ENCODE measurements at regions not wholly inside any gene's neighbourhood (a gene's known extent, or its start where the extent isn't known, plus 50 kb on each side); places are given as distances from the start of the nearest gene placed in this dataset.

- DNase-seq: no peak
These were observed 314.5 kb upstream of the CCDC54 start for GRCh38 chr3:107062787-107063186.

GRCh38 chr3:107063351-107063750, 313.9 kb upstream of the CCDC54 start:
- DNase-seq: no peak

DNA sequence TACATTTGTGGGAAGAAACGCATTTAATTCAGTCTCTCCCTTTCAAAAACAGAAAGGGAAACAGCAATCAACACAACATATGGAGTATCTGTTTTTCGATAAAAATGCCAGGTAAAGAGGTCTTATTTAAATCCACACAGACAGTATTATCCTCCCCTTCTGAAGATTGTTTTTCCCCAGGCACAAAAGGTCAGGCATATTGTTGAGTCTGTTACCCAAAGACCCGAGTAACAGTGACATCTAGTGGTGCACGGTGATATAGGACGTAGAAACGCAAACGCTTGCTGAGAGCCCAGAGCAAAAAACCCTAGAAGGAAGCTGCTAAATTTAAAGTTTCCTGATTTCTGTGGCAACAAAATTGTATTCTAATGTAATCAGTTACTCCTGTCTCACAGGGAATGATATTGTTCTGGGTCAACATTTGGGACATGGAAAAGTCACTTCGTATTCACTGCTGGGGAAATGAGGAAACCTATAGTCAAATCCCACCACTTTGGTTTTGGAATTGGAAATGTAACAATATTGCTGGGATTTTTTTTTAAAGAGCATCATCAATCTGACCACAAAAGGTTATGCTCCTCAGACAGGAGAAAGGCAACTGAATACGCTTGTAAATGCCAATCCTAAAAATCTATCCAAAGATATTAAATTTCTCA, 312.7 kb upstream of the CCDC54 start:
- peak; percentile 59 for DNase-seq

DNA sequence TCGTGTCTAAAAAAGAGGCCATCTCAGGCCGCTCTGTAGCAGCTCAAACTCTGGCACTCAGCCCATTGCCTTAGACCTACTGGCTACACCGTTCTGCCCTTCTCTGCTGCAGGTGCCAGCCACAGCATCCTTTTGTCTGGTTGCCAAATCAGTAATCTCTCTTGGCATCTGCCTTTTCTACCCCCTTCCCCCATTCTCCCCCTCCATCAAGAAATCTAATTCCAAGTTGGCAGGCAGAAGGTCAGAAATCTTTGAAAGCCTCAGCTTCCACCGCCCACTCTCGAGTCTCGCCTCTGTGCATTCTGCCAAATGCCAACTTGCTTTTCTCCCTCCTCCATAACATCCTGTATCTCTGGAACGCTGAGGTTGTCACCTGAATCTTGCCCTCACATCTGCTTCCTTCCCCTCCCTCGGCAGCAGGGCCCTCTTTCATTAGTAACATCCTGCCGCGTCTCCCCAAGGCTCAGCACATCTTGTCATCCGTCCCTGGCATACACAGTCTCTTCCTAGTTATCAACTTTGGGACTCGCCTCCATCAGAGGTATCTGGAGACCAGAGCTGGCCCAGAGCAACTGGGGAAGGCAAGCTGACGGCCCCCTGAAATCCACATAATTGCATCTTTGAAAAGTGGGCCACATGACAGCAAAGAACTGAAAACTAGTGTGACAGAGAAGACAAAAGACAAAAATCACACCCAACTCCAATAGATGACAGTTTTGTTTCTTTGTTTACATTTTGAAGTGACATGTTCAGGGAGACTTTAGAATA, 312.0 kb upstream of the CCDC54 start:
- DNase-seq: no peak

DNA sequence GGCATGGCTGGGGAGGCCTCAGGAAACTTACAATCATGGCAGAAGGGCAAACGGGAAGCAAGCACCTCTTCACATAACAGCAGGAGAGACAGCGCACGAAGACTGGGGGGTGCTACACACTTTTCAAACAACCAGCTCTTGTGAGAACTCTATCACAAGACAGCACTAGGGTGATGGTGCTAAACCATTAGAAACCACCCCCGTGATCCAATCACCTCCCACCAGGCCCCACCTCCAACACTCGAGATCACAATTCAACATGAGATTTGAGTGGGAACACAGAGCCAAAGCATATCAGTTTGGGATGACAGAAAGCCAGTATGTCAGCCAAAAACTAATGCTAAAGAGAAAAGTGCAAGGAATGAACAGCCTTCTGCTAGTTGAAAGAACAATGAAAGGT, 309.8 kb upstream of the CCDC54 start:
- DNase-seq: no peak

DNA sequence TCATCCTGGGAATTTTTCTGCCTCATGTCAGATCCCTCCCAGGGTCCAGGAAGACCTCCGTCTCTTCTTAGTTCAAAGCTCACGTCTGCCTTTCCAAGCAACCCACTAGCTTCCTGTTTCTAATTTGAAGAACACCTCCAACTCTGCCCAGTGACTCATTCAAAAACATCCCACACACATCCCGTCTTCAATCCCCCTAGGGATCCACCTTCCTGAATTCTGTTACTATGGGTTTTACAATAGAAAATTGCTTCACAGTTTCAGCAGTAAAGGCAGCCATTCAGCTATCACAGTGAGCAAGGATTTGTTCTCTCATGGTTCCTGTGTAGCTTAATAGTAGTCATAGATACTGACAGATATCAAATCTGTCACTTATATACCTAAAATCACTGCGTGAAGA, 308.3 kb upstream of the CCDC54 start:
- DNase-seq: no peak

DNA sequence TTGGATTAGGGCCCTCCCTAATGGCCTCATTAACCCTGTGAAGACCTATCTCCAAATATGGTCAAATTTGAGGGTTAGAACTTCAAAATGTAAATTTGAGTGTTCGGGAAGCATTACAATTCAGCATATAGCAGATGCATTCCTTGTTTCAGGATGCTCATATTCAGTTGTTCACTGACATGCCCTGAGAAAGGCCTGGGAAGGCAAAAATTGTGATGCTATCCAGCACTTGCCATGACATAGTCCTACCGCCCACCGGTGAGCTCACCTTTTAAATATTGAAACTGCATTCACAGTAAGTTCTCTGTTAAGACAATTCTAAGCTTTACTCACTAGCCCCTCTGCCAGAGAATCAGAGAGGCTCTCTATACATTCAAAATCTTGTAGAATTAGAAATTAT, 300.3 kb upstream of the CCDC54 start:
- no peak for DNase-seq

GRCh38 chr3:107077391-107077790, 299.8 kb upstream of the CCDC54 start:
- no peak for DNase-seq

- DNase-seq: no peak
These were observed 294.7 kb upstream of the CCDC54 start for GRCh38 chr3:107082527-107082926.

- DNase-seq: no peak
These were observed 292.0 kb upstream of the CCDC54 start for GRCh38 chr3:107085261-107085660.

- no peak for DNase-seq
These were observed 285.1 kb upstream of the CCDC54 start for GRCh38 chr3:107092121-107092520.

GRCh38 chr3:107098864-107099263, 278.4 kb upstream of the CCDC54 start:
- DNase-seq: no peak

DNA sequence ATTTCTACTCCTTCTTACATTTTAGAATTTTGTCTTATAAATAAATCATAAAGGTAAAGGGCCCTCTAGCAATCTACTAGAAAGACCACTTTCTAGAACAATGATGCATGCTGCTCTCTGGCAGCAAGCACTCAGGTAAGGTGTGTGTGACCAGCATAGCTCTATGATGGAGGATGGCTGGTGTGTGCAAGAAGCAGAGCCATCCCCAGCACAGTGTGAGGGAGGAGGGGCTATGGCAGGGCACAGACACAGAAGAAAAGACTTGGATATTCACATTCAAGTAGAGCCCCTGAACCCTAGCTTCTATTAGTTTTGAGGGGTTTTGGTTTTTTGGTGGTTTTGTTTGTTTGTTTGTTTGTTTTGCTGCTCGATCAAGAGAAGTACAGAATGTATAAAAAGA, 277.1 kb upstream of the CCDC54 start:
- no peak for DNase-seq

DNA sequence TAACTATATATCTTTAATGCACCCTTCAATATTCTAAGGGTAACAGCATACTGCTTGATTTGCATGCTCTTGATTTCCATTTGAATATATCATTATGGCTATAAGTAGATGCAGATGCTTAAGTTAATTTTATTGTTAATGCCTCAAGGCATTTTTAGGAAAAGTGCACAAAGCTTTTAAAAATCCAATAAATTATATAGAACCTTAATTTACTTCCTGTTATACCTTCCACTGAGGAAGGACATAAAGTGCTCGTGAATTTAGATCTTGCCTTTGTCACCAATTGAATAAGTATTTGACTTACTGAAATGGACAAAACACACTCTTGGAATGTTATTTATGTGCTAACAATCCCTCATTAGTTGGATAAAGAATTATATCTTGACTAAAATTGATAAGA, 276.7 kb upstream of the CCDC54 start:
- no peak for DNase-seq

DNA sequence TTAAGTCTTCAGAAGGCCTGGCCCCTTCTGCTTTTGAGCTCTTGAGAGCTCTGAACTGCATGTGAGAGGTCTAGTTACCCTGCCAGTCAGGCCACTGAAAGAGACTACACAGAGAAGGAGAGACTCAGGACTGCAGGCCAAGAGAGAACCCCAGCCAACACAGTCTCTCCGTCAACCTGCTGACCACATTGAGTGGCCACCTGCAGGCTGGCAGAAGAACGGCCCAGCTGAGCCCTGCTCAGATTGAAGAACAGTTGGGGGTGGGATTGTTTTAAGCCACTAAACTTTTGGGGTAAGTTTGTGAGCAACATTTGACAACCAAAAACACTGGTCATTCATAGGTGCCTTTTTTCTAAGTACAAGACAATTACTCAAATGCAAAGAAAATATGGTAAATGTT, 273.5 kb upstream of the CCDC54 start:
- DNase-seq: no peak

GRCh38 chr3:107106316-107106715, 270.9 kb upstream of the CCDC54 start:
- DNase-seq: no peak

- no peak for DNase-seq
These were observed 270.3 kb upstream of the CCDC54 start for GRCh38 chr3:107106907-107107306.

GRCh38 chr3:107110596-107111305, 266.5 kb upstream of the CCDC54 start:
- no peak for DNase-seq

GRCh38 chr3:107111872-107112271, 265.4 kb upstream of the CCDC54 start:
- DNase-seq: no peak

DNA sequence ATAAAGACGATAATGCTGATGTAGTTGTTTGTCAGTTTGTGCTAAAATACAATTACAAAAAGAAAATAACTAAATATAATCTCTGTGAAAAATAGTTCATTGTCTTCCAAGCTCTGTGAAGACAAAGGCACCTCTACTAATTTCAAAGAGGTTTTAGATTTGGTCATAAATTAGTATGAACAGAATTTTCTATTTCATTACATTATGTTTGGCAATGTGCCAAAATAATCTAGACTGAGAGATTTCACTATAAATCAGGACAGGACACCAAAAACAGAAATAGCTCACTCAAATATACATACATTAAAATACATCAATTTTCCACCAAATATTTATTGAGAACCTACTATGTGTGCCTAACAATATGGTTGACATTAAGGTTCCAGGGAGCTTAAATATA, 264.9 kb upstream of the CCDC54 start:
- DNase-seq: no peak

- no peak for DNase-seq
These were observed 261.0 kb upstream of the CCDC54 start for GRCh38 chr3:107116251-107116650.

GRCh38 chr3:107117156-107117555, 260.1 kb upstream of the CCDC54 start:
- DNase-seq: no peak

DNA sequence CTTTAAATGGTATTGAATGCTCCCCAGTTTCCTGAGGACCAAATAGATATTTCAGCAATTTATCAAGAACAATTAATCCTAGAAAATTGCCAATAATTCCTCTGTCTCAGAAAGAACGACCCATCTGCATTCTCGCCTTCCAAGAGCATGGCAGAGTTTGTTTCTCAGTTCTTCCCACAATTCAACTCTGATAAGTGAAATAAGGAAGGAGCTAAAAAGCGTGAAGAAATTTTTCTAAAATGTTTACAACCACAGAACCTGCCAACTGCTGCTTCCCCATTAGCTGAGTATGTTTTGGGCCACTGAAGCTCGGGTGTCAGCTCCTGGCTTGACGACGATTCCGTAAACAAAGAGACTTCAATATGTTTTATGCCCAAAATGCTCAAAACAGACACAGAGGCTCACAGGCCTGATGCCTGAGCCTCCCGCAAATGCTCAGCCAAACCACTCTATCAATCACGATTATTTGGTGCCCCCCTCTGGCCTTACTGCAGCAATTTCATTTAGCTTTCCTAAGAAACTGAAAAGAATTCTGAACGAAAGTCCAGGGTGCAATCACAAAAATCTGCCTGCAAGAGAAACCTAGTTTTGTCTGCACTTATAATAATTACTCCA, 259.2 kb upstream of the CCDC54 start:
- DNase-seq: no peak

GRCh38 chr3:107124885-107125284, 252.4 kb upstream of the CCDC54 start:
- DNase-seq: no peak
